ENCODE measurements at regions not wholly inside any gene's neighbourhood (a gene's known extent, or its start where the extent isn't known, plus 50 kb on each side); places are given as distances from the start of the nearest gene placed in this dataset.
A peak's percentile ranks its signal among the peaks of the same experiment; 100 is the strongest.
"Not testable (repeated sequence)": the region's sequence is repeated elsewhere in the genome, so short reads cannot be mapped to it uniquely, and the experiment has no call there.

DNA sequence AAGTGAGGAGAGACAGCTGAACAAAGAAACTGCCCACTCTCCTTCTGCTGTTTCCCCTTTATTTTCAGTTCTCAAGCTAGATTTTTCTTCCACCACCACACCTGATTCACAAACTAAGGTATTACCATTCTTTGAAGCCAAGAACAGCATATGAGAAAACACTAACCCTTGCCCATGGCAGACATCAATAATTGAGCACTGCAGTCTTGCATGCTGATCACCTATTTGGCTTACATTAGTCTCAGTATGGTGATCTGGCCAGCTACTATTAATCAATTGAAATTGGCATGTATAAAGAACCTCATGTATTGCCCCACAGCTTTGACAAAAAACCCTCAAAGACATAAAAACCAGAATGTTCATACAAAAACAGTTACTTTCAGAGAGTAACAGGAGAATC is 166.3 kb downstream of the SAMD5 start:
- no peak for DNase-seq

DNA sequence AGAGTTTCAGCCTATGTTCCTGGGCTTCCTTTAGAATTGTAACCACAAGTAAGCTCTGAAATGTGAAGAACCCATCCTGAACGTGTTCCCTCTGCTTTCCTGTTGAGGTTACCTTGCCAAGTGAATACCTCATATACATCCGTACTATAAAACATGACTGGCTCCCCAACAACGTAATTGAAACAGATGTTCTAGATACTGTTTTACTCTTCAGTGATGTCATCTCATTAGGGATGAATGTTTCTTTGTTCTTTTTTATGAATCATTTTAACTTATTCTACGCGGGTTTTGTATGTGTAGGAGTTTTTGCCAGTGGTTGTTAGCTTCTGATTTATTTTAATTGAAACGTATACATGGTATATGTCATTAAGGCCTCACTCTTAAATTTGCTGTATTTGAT is 166.8 kb downstream of the SAMD5 start:
- no peak for DNase-seq

GRCh38 chr6:147676495-147677199 is 168.2 kb downstream of the SAMD5 start:
- no peak for DNase-seq

DNA sequence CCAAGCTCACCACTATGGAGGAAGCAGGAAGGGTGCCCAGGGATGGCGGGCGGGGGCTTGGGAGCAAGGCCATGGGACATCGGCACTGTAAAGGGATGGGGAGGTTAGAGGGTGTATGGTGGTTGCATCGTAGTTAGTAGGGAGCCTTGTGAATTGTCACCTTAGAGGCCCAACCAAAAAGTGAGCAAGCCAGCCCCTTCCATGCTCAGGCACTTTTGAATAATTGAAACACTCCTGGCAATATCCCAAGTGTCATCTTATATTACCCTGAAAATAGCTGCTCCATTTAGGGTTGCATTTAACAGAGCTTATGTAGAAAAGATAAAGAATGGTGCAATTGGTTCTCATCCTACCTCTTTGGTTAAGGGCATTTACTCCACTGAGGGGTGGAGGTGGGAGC is 169.2 kb downstream of the SAMD5 start:
- no peak for DNase-seq

DNA sequence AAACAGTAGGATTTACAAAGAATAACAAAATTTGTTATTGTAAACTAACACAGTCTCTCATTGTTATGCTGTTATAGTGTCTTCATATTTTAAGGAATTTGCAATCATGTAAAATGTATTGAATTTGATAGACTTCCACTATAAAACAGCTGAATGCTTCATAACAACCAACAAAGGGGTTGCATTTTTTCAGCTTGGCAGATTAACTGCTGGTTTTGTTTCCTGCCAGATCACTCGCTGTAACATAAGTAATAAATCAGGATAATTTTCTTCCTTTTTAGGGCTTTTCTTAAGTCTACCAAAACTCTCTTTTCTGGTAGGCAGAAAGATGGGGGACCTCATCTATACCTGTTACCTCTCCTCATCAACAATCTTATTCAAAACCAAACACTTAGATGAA is 169.8 kb downstream of the SAMD5 start:
- no peak for DNase-seq

DNA sequence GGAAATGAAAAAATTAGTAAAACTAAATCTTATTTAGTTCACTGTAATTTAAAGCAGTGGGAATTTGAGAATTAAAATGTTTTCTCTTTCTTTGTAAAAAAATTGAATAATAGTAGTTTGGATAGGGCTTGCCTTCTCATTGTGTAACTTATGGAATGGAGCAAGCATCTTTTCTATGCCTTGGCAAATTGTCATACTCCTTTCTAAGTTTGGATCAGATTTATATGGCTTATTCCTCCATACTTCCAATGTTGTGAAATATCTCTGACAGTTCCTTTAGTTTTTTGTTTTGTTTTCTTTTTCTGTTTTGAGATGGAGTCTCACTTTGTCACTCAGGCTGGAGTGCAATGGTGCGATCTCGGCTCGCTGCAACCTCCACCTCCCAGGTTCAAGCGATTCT is 176.4 kb downstream of the SAMD5 start:
- no peak for DNase-seq

- no peak for DNase-seq
Measured at GRCh38 chr6:147689398-147689797, 180.9 kb downstream of the SAMD5 start.

- no peak for DNase-seq
Measured at GRCh38 chr6:147691446-147691845, 183.0 kb downstream of the SAMD5 start.

DNA sequence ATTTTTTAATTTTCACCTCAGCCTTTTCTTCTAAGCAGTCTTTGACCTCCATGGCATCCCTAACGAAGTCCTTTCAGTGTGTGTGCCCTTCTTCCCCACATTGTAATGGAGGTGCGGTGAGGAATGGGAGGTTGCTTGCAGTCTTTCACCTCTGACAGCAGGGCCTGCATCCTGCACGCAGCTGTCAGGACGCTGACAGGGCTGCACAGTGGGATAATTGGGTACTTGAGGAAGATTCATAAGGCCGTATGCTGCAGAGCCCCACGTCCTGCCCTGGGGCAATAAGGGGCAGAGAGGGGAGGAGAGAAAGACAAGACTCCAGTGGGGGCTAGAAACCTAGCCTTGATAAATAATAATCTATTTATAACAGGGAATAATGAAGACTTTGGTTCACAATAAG is 184.7 kb downstream of the SAMD5 start:
- no peak for DNase-seq

DNA sequence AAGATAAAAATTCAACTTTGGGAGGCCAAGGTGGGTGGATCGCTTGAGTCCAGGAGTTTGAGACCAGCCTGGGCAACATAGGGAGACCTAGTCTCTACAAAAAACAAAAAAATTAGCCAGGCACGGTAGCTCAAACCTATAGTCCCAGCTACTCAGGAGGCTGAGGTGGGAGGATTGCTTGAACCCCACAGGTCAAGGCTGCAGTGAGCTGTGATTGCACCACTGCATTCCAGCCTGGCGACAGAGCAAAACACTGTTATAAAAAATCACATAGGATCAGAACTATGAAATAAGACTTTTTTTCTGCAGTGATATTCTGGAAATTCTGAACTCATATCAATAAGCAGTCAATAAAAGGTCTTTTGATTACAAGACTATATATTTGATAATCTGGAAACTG is 186.1 kb downstream of the SAMD5 start:
- DNase-seq, result not testable (repeated sequence)

DNA sequence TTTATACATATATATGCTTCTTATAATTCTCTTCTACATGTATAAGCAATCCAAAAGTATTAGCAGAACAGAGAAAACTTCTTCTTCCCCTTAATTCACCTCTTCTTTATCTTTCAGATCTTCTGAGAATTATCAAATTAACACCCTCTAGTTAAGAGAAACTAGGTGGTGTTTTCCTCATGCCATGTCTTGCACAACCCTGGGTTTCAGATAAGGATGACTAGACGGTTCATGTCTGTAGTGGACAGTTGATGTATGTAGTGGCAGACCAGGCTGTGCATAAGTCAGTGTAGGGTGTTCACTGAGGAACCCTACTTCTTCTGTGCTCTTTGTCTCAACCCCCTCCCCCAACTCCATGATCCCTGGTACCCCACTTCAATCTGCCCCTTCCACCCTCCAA is 187.3 kb downstream of the SAMD5 start:
- no peak for DNase-seq

DNA sequence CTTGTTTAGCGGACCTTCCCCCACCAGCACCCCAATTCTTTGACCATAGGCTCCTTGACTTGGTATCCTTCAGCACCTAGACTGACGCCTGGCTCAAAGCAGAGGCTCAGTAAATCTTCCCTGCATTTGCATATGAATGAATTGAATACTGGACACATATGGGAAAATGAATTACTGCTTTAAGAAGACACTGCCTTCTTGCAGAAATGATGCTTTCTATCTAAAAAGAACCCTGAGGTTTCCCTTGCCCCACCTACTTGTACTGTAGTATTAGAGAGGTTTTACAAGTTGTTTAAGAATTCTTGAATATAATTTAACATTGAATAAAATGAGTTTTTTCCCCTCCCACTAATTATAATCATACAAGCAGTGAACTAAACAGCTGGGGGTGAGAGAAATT is 190.7 kb downstream of the SAMD5 start:
- no peak for DNase-seq

- no peak for DNase-seq
Measured at GRCh38 chr6:147699637-147700036, 191.1 kb downstream of the SAMD5 start.

GRCh38 chr6:147700436-147701209 is 192.1 kb downstream of the SAMD5 start:
- DNase-seq, result no peak

- peak; percentile 58 for DNase-seq
Measured at GRCh38 chr6:147704691-147705090, 196.2 kb downstream of the SAMD5 start.

DNA sequence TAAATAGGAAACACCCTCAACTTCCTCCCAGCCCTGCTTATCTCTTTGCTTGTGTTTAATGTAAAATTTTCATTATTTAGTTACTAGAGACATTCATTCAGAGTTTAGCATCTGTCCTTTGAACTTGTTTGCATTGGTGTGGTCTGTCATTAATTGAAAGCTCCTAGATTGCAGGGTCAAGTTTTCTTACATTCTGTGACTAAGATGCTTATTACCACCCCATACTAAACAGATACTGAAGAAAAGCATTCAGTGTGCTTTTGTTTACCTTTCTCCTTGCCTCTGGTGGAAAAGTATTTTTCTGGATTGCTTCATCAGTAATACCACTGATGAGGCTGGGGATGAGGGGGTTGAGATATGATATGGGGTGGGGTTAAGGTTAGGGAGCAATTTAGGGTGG is 199.0 kb downstream of the SAMD5 start:
- no peak for DNase-seq

DNA sequence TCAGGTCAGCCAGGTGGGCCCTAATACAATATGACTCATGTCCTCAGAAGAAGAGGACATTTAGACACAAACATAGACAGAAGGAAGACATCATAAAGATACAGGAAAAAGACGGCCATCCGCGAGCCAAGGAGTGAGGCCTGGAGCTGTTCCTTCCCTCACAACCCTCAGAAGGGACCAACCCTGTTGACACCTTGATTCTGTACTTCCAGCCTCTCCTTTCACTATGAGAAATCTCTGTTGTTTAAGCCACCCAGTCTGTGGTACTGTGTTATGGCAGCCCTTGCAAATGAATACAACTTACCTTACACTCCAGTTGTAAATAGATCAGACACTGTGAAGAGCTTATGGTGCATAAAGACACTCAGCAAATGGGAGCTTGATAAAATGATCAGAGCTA is 199.7 kb downstream of the SAMD5 start:
- no peak for DNase-seq

GRCh38 chr6:147709396-147710272 is 201.1 kb downstream of the SAMD5 start:
- no peak for DNase-seq

GRCh38 chr6:147710890-147711289 is 202.4 kb downstream of the SAMD5 start:
- no peak for DNase-seq

DNA sequence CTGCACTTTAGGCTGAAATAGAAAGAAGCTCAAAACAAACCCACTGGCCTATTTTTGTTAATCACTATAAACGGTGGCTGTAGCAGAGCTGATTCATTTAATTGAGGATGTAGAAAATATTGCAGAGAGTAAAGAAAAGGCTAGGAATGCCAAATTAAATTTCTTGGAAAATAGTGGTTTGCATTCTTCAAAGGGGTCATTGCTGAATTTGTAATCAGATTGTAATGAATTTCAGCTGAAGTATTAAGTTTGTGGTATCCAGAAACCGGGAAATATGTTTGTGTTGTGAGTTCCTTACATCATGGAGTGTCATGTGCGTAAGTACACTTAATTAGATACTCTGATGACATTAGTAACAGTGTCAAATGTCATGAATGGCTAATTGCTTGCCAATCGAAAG is 203.0 kb downstream of the SAMD5 start:
- DNase-seq, result peak; percentile 18

GRCh38 chr6:147712841-147713240 is 204.4 kb downstream of the SAMD5 start:
- no peak for DNase-seq

- DNase-seq, result no peak
Measured at GRCh38 chr6:147715035-147715434, 206.5 kb downstream of the SAMD5 start.

DNA sequence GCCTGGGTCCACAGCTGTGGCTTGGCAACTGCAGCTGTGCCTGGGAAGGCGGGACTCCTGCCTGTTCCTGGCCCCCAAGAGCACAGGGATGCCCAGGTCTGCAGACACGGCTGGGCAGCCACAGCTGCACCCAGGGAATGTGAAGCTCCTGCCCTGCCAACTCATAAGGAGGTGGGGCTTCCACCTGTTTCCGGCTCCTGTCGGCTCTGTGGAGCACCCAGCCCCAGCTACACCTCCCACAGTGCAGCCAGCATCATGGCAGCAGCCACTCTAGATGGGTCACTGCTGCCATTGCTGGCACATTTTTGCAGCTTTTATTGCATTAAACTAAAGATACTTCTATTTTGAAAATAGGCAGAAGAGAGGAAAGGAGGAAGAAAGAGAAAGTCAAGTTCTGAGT is 207.9 kb downstream of the SAMD5 start:
- DNase-seq, result no peak

- DNase-seq, result no peak
Measured at GRCh38 chr6:147717991-147718390, 209.5 kb downstream of the SAMD5 start.

Data from eye (tissue), 1 donor.